Calu3 (cell line): ENCODE measurements at regions not wholly inside any gene's neighbourhood (a gene's known extent, or its start where the extent isn't known, plus 50 kb on each side); places are given as distances from the start of the nearest gene placed in this dataset.

Source experiments
- BruUV-seq: library from RNA; stranded (reverse); fragments of 400-500 nt; replicated peaks from 2 replicates; lab custom pipeline; 2021; lab: Mats Ljungman, UMichigan
- CTCF ChIA-PET: fragments of 300-600 bp; sonication (Branson Sonifier 250); formaldehyde crosslinking; loops from one replicate; lab custom pipeline; 2022; ENCODE audit warnings: antibody characterized with exemption; lab: Charles Lee
- DNase-seq: peaks from one replicate; pipeline ENCODE4 v3.0.0; 2022
- H3K27ac Mint-ChIP-seq: one replicate; pipeline ENCODE4 v1.8.0; 2022; ENCODE audit warnings: mixed read lengths; ENCODE audit not compliant: unreplicated experiment
- H3K27me3 Mint-ChIP-seq: one replicate; pipeline ENCODE4 v1.8.0; 2022; ENCODE audit warnings: mixed read lengths; ENCODE audit not compliant: unreplicated experiment
- H3K36me3 Mint-ChIP-seq: one replicate; pipeline ENCODE4 v1.8.0; 2022; ENCODE audit warnings: mild to moderate bottlenecking, moderate library complexity, mixed read lengths; ENCODE audit not compliant: insufficient read depth, unreplicated experiment
- H3K4me1 Mint-ChIP-seq: one replicate; pipeline ENCODE4 v1.8.0; 2022; ENCODE audit warnings: mild to moderate bottlenecking, low read depth, mixed read lengths; ENCODE audit not compliant: unreplicated experiment
- H3K4me3 Mint-ChIP-seq: one replicate; pipeline ENCODE4 v1.8.0; 2022; ENCODE audit warnings: mild to moderate bottlenecking, low read depth, moderate library complexity, mixed read lengths; ENCODE audit not compliant: unreplicated experiment
- H3K9me3 Mint-ChIP-seq: one replicate; pipeline ENCODE4 v1.8.0; 2022; ENCODE audit warnings: low read depth, mixed read lengths; ENCODE audit not compliant: unreplicated experiment
- CTCF ChIP-seq: fragments of 200-600 bp; IDR thresholded peaks from one replicate; pipeline ENCODE4 v1.8.0; 2022; ENCODE audit warnings: antibody characterized with exemption; ENCODE audit not compliant: unreplicated experiment
- intact Hi-C: fragments of 100-400 bp; cut with micrococcal nuclease; formaldehyde crosslinking; loops from one replicate; pipeline ENCODE4 v1.10.0; 2022; ENCODE audit not compliant: unreplicated experiment

DNA sequence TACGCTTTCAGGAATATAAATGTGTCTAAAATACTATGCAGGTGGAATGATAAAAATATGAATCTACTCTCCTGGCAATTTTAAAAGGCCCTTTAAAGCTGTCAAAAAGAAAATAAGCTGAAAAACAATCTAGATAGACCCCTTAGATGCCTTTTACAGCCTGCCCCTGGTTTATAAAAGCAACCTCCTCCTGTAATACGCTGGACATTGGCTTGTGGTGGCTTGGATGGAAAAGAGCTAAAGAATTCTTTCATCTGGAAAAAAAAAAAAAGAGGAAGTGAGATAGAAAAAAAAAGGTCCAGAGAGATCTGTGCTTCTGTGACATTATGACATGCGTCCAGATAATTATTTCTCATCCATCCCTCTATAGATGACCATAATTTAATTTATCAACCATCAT is 115.9 kb upstream of the NRSN1 start:
- Mint-ChIP-seq H3K27ac (no peak overlapping the region), H3K9me3 (peaks cover 4% of the 10 kb centered on the region), H3K36me3 (no peaks in the 10 kb centered on the region), H3K4me1 (peaks cover 5% of the 10 kb centered on the region), H3K27me3 (no peaks in the 10 kb centered on the region), H3K4me3 (no peak overlapping the region)
- BruUV-seq, result no TSS peak
- CTCF ChIA-PET, result interaction anchor here (0.6 to 0.7 kb wide), 2 partner anchors 12 to 1089 kb away, joined by 5 to 6 read pairs; no protein-coding TSS in a partner anchor
- DNase-seq, result no peak
- no peak for TF ChIP-seq CTCF
- intact Hi-C loops, result no loop called here

GRCh38 chr6:24016286-24016685 is 109.7 kb upstream of the NRSN1 start:
- Mint-ChIP-seq H3K4me3 (no peak overlapping the region), H3K27me3 (no peaks in the 10 kb centered on the region), H3K36me3 (no peaks in the 10 kb centered on the region), H3K27ac (no peak overlapping the region), H3K4me1 (no peaks in the 10 kb centered on the region), H3K9me3 (peaks cover 2% of the 10 kb centered on the region)
- no peak for TF ChIP-seq CTCF
- intact Hi-C loops, result no loop called here
- DNase-seq, result no peak
- no TSS peak for BruUV-seq
- CTCF ChIA-PET, result interaction anchor here (1.1 kb wide), 1 partner anchor 9 kb away, joined by 3 read pairs; no protein-coding TSS in a partner anchor

DNA sequence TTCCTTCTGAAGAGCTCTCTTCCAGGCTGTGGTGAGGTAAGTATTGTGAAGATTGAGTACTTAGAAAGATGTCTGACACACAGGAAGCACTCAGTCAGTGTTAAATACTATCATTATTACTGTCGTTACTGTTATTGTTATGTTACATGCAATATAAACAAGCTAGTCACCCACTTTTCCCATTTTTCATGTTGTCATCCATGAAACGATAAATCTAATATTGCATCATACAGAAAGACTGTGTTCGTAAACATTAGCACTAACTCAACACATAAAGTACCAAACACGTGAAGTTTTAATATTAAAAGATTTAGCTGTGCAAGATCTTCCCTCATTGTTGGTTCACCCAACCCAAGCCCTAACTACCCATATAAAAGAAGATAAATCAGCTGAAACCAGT is 109.2 kb upstream of the NRSN1 start:
- BruUV-seq, result no TSS peak
- H3K9me3 Mint-ChIP-seq, result no peaks in the 10 kb centered on the region

GRCh38 chr6:24019393-24019792 is 106.6 kb upstream of the NRSN1 start:
- no peak overlapping the region for H3K27ac Mint-ChIP-seq
- intact Hi-C loops, result no loop called here
- no peak for DNase-seq
- no TSS peak for BruUV-seq
- no peak overlapping the region for H3K4me3 Mint-ChIP-seq
- no peak for TF ChIP-seq CTCF
- no peaks in the 10 kb centered on the region for H3K36me3 Mint-ChIP-seq
- no peaks in the 10 kb centered on the region for H3K27me3 Mint-ChIP-seq
- no peaks in the 10 kb centered on the region for H3K9me3 Mint-ChIP-seq
- no peaks in the 10 kb centered on the region for H3K4me1 Mint-ChIP-seq
- CTCF ChIA-PET, result no interaction called here

More for the DNA sequence above, 109.2 kb upstream of the NRSN1 start:
- no peak overlapping the region for H3K27ac Mint-ChIP-seq
- H3K36me3 Mint-ChIP-seq, result no peaks in the 10 kb centered on the region
- intact Hi-C loops, result no loop called here
- DNase-seq, result no peak
- CTCF ChIA-PET, result interaction anchor here (0.6 to 1.1 kb wide), 3 partner anchors 9 to 40 kb away, joined by 3 to 5 read pairs (median 3); no protein-coding TSS in a partner anchor
- no peak overlapping the region for H3K4me3 Mint-ChIP-seq
- no peak for TF ChIP-seq CTCF
- H3K27me3 Mint-ChIP-seq, result no peaks in the 10 kb centered on the region
- no peaks in the 10 kb centered on the region for H3K4me1 Mint-ChIP-seq
